H9 (cell line): ENCODE measurements at regions not wholly inside any gene's neighbourhood (a gene's known extent, or its start where the extent isn't known, plus 50 kb on each side); places are given as distances from the start of the nearest gene placed in this dataset.

Experiments used
- DNase-seq: peaks from one replicate; pipeline ENCODE4 v3.0.0-alpha.2; 2017
- H2AFZ ChIP-seq: one replicate; pipeline ENCODE4 v1.6.1; 2013; ENCODE audit warnings: mild to moderate bottlenecking, low read length, control low read depth, moderate library complexity
- H2AK5ac ChIP-seq: 2 replicates; pipeline ENCODE4 v1.6.1; 2013; ENCODE audit warnings: low read length, control low read depth, mixed read lengths; ENCODE audit not compliant: insufficient read length
- H2BK120ac ChIP-seq: one replicate; pipeline ENCODE4 v1.6.1; 2013; ENCODE audit warnings: low read depth, mild to moderate bottlenecking, low read length, control low read depth, inconsistent platforms; ENCODE audit not compliant: poor library complexity, severe bottlenecking
- H2BK12ac ChIP-seq: 2 replicates; pipeline ENCODE4 v1.6.1; 2013; ENCODE audit warnings: low read length, control low read depth, mixed read lengths, low read depth; ENCODE audit not compliant: insufficient read length
- H2BK15ac ChIP-seq: 2 replicates; pipeline ENCODE4 v1.6.1; 2013; ENCODE audit warnings: low read depth, low read length, control low read depth
- H2BK20ac ChIP-seq: one replicate; pipeline ENCODE4 v1.6.1; 2013; ENCODE audit warnings: low read depth, mild to moderate bottlenecking, low read length, control low read depth, inconsistent platforms; ENCODE audit not compliant: poor library complexity, severe bottlenecking
- H2BK5ac ChIP-seq: 2 replicates; pipeline ENCODE4 v1.6.1; 2013; ENCODE audit warnings: low read length, control low read depth, mixed read lengths; ENCODE audit not compliant: insufficient read length
- H3K14ac ChIP-seq: 2 replicates; pipeline ENCODE4 v1.6.1; 2013; ENCODE audit warnings: low read length, control low read depth; ENCODE audit not compliant: insufficient read depth
- H3K18ac ChIP-seq: 2 replicates; pipeline ENCODE4 v1.6.1; 2013; ENCODE audit warnings: low read depth, mild to moderate bottlenecking, mixed read lengths, low read length, control low read depth; ENCODE audit not compliant: insufficient read length
- H3K23ac ChIP-seq: 2 replicates; pipeline ENCODE4 v1.6.1; 2013; ENCODE audit warnings: low read length, control low read depth, mixed read lengths, low read depth; ENCODE audit not compliant: insufficient read length
- H3K23me2 ChIP-seq: 2 replicates; pipeline ENCODE4 v1.6.1; 2013; ENCODE audit warnings: low read depth, mild to moderate bottlenecking, mixed read lengths, low read length, control low read depth; ENCODE audit not compliant: insufficient read length, poor library complexity, severe bottlenecking
- H3K27ac ChIP-seq: 2 replicates; pipeline ENCODE4 v1.5.1; 2013; ENCODE audit warnings: low read length, control low read depth, mixed read lengths, low read depth; ENCODE audit not compliant: insufficient read length
- H3K27me3 ChIP-seq: 2 replicates; pipeline ENCODE4 v1.6.1; 2013; ENCODE audit warnings: low read length, control low read depth, inconsistent platforms; ENCODE audit not compliant: insufficient read depth
- H3K4ac ChIP-seq: 2 replicates; pipeline ENCODE4 v1.6.1; 2013; ENCODE audit warnings: low read depth, mild to moderate bottlenecking, control low read depth, inconsistent platforms, low read length, moderate library complexity
- H3K4me1 ChIP-seq: 2 replicates; pipeline ENCODE4 v1.6.1; 2013; ENCODE audit warnings: low read length, control low read depth, inconsistent platforms; ENCODE audit not compliant: insufficient read depth
- H3K4me2 ChIP-seq: 2 replicates; pipeline ENCODE4 v1.6.1; 2013; ENCODE audit warnings: low read length, control low read depth, mixed read lengths; ENCODE audit not compliant: insufficient read length, insufficient read depth
- H3K56ac ChIP-seq: 2 replicates; pipeline ENCODE4 v1.6.1; 2013; ENCODE audit warnings: low read depth, mild to moderate bottlenecking, mixed read lengths, low read length, control low read depth; ENCODE audit not compliant: insufficient read length
- H3K79me1 ChIP-seq: 2 replicates; pipeline ENCODE4 v1.6.1; 2013; ENCODE audit warnings: low read depth, mild to moderate bottlenecking, moderate library complexity, low read length, control low read depth, inconsistent platforms; ENCODE audit not compliant: insufficient read depth, poor library complexity, severe bottlenecking
- H3K79me2 ChIP-seq: 2 replicates; pipeline ENCODE4 v1.6.1; 2013; ENCODE audit warnings: low read length, control low read depth, inconsistent platforms; ENCODE audit not compliant: insufficient read depth
- H3K9ac ChIP-seq: 2 replicates; pipeline ENCODE4 v1.6.1; 2013; ENCODE audit warnings: low read length, control low read depth, mixed read lengths; ENCODE audit not compliant: insufficient read length; ENCODE audit errors: extremely low read depth
- H3K9me3 ChIP-seq: one replicate; pipeline ENCODE4 v1.6.1; 2013; ENCODE audit warnings: low read depth, low read length, inconsistent platforms; ENCODE audit not compliant: control insufficient read depth
- H3T11ph ChIP-seq: one replicate; pipeline ENCODE4 v1.6.1; 2013; ENCODE audit warnings: mild to moderate bottlenecking, low read length, control low read depth, inconsistent platforms
- H4K20me1 ChIP-seq: one replicate; pipeline ENCODE4 v1.6.1; 2013; ENCODE audit not compliant: control insufficient read depth, insufficient read length, insufficient read depth
- H4K5ac ChIP-seq: 2 replicates; pipeline ENCODE4 v1.6.1; 2013; ENCODE audit warnings: low read depth, mild to moderate bottlenecking, mixed read lengths, low read length, control low read depth; ENCODE audit not compliant: insufficient read length
- H4K8ac ChIP-seq: replicated peaks from 2 replicates; pipeline ENCODE4 v1.6.1; 2013; ENCODE audit warnings: low read length, control low read depth, mixed read lengths, low read depth; ENCODE audit not compliant: insufficient read length
- H4K91ac ChIP-seq: 2 replicates; pipeline ENCODE4 v1.6.1; 2013; ENCODE audit warnings: low read depth, mild to moderate bottlenecking, moderate library complexity, mixed read lengths, low read length, control low read depth; ENCODE audit not compliant: insufficient read length
- H3K27ac Mint-ChIP-seq, 3 experiments: 2 replicates in 2 of 3; 3 replicates in 1 of 3; pipeline ENCODE4 v1.8.0; 2020 to 2021; ENCODE audit warnings: mixed read lengths in 3 of 3, mild to moderate bottlenecking in 1 of 3, moderate library complexity in 1 of 3
- H3K27me3 Mint-ChIP-seq: 2 replicates; pipeline ENCODE4 v1.8.0; 2021; ENCODE audit warnings: low read depth, mild to moderate bottlenecking, moderate library complexity, mixed read lengths
- H3K36me3 Mint-ChIP-seq, 3 experiments: 2 replicates in 2 of 3; 3 replicates in 1 of 3; pipeline ENCODE4 v1.8.0; 2020 to 2021; ENCODE audit warnings: low read depth in 3 of 3, mixed read lengths in 3 of 3; ENCODE audit not compliant: insufficient read depth in 1 of 3
- H3K4me1 Mint-ChIP-seq, 2 experiments: 2 replicates each; pipeline ENCODE4 v1.8.0; 2020; ENCODE audit warnings: mixed read lengths in 2 of 2
- H3K4me3 Mint-ChIP-seq, 2 experiments: 2 replicates in 1 of 2; 3 replicates in 1 of 2; pipeline ENCODE4 v1.8.0; 2020 to 2021; ENCODE audit warnings: mild to moderate bottlenecking in 2 of 2, mixed read lengths in 2 of 2, moderate library complexity in 1 of 2
- H3K9me3 Mint-ChIP-seq, 2 experiments: 2 replicates in 1 of 2; 3 replicates in 1 of 2; pipeline ENCODE4 v1.8.0; 2020; ENCODE audit warnings: mild to moderate bottlenecking in 2 of 2, mixed read lengths in 2 of 2, moderate library complexity in 1 of 2
- WGBS: extraction: QIAGEN DNeasy Blood & Tissue Kit; methylation state at CpG from one replicate; pipeline ENCODE4 v1.1.7; 2013; ENCODE audit warnings: missing lambda C conversion rate, low lambda C conversion rate, mixed read lengths; ENCODE audit not compliant: insufficient read length; ENCODE audit errors: extremely low coverage; 5-methylcytosine and 5-hydroxymethylcytosine counted together
- TF ChIP-seq, protein P1 (sequence below): fragments of 200-600 bp; sonication (generic); conservative IDR thresholded peaks from 3 replicates; pipeline ENCODE4 v1.8.0; 2021; ENCODE audit warnings: antibody characterized with exemption, mild to moderate bottlenecking

DNA sequence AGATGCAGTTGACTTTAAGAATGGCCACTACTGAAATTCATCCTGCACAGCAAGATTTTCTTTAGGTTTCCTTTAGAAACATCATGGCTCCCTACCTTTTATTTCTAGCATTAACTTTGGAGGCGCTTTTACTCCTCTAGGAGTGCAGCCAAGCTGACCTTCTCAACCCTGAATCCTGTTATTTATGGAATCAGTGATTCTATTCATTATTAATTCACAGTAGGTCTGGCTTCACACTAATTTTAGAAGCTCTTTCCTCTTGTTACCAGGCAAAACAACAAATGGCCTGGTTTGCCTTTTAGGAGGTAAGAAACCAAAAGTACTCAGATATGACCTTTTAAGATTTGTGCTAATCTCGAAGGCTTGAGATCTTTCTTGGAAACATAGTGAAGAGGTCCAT, 93.0 kb upstream of the PELI1 start:
- H3K4me2 ChIP-seq = no peak overlapping the region
- Mint-ChIP-seq H3K4me1 (peaks cover 9 to 12% of the 10 kb centered on the region in 2 experiments), H3K36me3 (peaks cover 0 to 9% (median 0%) of the 10 kb centered on the region in 3 experiments; a peak in 3 of 7 replicates), H3K9me3 (no peaks in the 10 kb centered on the region), H3K27me3 (no peaks in the 10 kb centered on the region), H3K4me3 (no peak overlapping the region), H3K27ac (no peak overlapping the region)
- no peak overlapping the region for H4K8ac ChIP-seq
- H3K9ac ChIP-seq = no peak overlapping the region
- no peaks in the 10 kb centered on the region for H3K27me3 ChIP-seq
- H3K56ac ChIP-seq = no peak overlapping the region
- TF ChIP-seq, protein P1, sequence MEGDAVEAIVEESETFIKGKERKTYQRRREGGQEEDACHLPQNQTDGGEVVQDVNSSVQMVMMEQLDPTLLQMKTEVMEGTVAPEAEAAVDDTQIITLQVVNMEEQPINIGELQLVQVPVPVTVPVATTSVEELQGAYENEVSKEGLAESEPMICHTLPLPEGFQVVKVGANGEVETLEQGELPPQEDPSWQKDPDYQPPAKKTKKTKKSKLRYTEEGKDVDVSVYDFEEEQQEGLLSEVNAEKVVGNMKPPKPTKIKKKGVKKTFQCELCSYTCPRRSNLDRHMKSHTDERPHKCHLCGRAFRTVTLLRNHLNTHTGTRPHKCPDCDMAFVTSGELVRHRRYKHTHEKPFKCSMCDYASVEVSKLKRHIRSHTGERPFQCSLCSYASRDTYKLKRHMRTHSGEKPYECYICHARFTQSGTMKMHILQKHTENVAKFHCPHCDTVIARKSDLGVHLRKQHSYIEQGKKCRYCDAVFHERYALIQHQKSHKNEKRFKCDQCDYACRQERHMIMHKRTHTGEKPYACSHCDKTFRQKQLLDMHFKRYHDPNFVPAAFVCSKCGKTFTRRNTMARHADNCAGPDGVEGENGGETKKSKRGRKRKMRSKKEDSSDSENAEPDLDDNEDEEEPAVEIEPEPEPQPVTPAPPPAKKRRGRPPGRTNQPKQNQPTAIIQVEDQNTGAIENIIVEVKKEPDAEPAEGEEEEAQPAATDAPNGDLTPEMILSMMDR = no peak
- no peak overlapping the region for H3K18ac ChIP-seq
- no peak overlapping the region for H3T11ph ChIP-seq
- H2AK5ac ChIP-seq = no peak overlapping the region
- H3K79me2 ChIP-seq = no peaks in the 10 kb centered on the region
- H3K4ac ChIP-seq = no peak overlapping the region
- H4K5ac ChIP-seq = no peak overlapping the region
- no peaks in the 10 kb centered on the region for H3K4me1 ChIP-seq
- H2BK15ac ChIP-seq = no peak overlapping the region
- WGBS = no CpG with 5 or more reads among the region's 2 CpGs
- H4K20me1 ChIP-seq = no peaks in the 10 kb centered on the region
- H3K14ac ChIP-seq = no peak overlapping the region
- H3K23me2 ChIP-seq = no peaks in the 10 kb centered on the region
- no peak overlapping the region for H4K91ac ChIP-seq
- no peak overlapping the region for H2BK120ac ChIP-seq
- no peak overlapping the region for H3K23ac ChIP-seq
- no peaks in the 10 kb centered on the region for H3K9me3 ChIP-seq
- H2AFZ ChIP-seq = no peak overlapping the region
- no peak overlapping the region for H2BK12ac ChIP-seq
- H2BK20ac ChIP-seq = no peak overlapping the region
- DNase-seq = no peak
- no peaks in the 10 kb centered on the region for H3K79me1 ChIP-seq
- H3K27ac ChIP-seq = no peak overlapping the region
- no peak overlapping the region for H2BK5ac ChIP-seq
